Calu3 (cell line): ENCODE measurements at regions not wholly inside any gene's neighbourhood (a gene's known extent, or its start where the extent isn't known, plus 50 kb on each side); places are given as distances from the start of the nearest gene placed in this dataset.
"Not testable (repeated sequence)": the region's sequence is repeated elsewhere in the genome, so short reads cannot be mapped to it uniquely, and the experiment has no call there.

Source experiments
- BruUV-seq: library from RNA; stranded (reverse); fragments of 400-500 nt; replicated peaks from 2 replicates; lab custom pipeline; 2021; lab: Mats Ljungman, UMichigan
- CTCF ChIA-PET: fragments of 300-600 bp; sonication (Branson Sonifier 250); formaldehyde crosslinking; loops from one replicate; lab custom pipeline; 2022; ENCODE audit warnings: antibody characterized with exemption; lab: Charles Lee
- DNase-seq: peaks from one replicate; pipeline ENCODE4 v3.0.0; 2022
- H3K27ac Mint-ChIP-seq: one replicate; pipeline ENCODE4 v1.8.0; 2022; ENCODE audit warnings: mixed read lengths; ENCODE audit not compliant: unreplicated experiment
- H3K27me3 Mint-ChIP-seq: one replicate; pipeline ENCODE4 v1.8.0; 2022; ENCODE audit warnings: mixed read lengths; ENCODE audit not compliant: unreplicated experiment
- H3K36me3 Mint-ChIP-seq: one replicate; pipeline ENCODE4 v1.8.0; 2022; ENCODE audit warnings: mild to moderate bottlenecking, moderate library complexity, mixed read lengths; ENCODE audit not compliant: insufficient read depth, unreplicated experiment
- H3K4me1 Mint-ChIP-seq: one replicate; pipeline ENCODE4 v1.8.0; 2022; ENCODE audit warnings: mild to moderate bottlenecking, low read depth, mixed read lengths; ENCODE audit not compliant: unreplicated experiment
- H3K4me3 Mint-ChIP-seq: one replicate; pipeline ENCODE4 v1.8.0; 2022; ENCODE audit warnings: mild to moderate bottlenecking, low read depth, moderate library complexity, mixed read lengths; ENCODE audit not compliant: unreplicated experiment
- H3K9me3 Mint-ChIP-seq: one replicate; pipeline ENCODE4 v1.8.0; 2022; ENCODE audit warnings: low read depth, mixed read lengths; ENCODE audit not compliant: unreplicated experiment
- intact Hi-C: fragments of 100-400 bp; cut with micrococcal nuclease; formaldehyde crosslinking; loops from one replicate; pipeline ENCODE4 v1.10.0; 2022; ENCODE audit not compliant: unreplicated experiment
- TF ChIP-seq, protein P1 (sequence below): fragments of 200-600 bp; IDR thresholded peaks from one replicate; pipeline ENCODE4 v1.8.0; 2022; ENCODE audit warnings: antibody characterized with exemption; ENCODE audit not compliant: unreplicated experiment

DNA sequence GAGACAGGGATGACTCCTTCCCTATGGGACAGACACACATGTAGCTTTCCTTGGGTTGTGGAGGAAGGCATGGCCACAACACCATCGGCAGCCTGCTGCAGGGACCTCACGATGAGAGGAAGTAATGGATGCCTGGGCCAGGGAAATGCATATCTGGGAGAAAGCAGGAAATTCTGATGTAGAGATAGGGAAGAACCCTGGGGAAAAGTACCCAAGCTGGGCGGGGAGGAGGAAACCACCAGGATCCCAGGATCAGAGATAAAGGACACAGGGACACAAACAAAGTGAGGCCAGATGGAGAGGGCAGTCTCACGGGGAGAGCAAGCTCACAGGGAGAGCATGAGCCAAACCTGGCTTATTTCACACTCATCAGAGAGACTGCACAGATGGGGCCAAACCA, 294.7 kb upstream of the TEKT4 start:
- DNase-seq, intact Hi-C loops, H3K27me3 Mint-ChIP-seq, H3K9me3 Mint-ChIP-seq, H3K36me3 Mint-ChIP-seq, CTCF ChIA-PET, BruUV-seq: not testable (repeated sequence)
- H3K4me1 Mint-ChIP-seq: peaks cover 14% of the 10 kb centered on the region
- H3K27ac Mint-ChIP-seq: peak overlapping the region; percentile 87
- H3K4me3 Mint-ChIP-seq: peak overlapping the region; percentile 23

DNA sequence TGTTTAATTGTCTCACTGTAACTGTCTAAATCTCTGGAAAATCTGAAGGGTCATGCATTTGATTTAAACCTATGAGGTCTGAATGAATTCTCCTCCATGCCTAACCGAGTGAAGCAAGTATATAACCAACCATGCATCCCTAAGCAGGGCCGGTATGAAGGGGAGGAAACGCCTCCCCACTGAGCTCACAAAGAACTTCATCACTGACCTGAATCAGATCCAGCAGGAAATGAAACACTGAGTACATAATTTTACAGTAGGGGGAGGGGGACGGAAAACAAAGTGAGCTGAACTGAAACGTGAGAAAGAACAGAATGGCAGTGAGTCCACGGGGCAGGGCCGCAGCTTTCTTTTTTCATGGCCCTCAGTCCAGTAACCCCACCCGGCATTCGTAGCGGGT, 294.1 kb upstream of the TEKT4 start:
- H3K9me3 Mint-ChIP-seq, BruUV-seq, H3K36me3 Mint-ChIP-seq, CTCF ChIA-PET, intact Hi-C loops, H3K27me3 Mint-ChIP-seq: not testable (repeated sequence)
- peaks cover 14% of the 10 kb centered on the region for H3K4me1 Mint-ChIP-seq
- H3K4me3 Mint-ChIP-seq: peak overlapping the region; percentile 23
- DNase-seq: peak; percentile 43
- peak overlapping the region; percentile 87 for H3K27ac Mint-ChIP-seq

DNA sequence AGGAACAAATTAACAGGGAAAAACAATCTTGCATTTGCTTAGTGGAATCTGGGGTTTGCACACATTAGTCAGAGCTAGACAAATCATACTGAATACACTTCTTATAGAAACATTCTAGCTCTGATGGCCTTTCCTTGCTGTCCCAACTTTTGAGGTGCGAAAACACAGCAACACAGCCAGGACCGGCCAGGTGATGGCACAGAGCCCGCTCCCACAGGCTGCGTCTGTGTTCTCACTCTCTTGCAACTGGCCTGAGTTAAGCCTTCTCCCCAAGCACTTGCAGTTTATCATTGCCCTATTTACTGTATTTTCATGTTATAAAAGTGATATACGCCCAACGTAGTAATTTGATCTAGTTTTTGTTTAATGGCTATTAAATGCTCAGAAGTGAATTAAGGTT, 292.0 kb upstream of the TEKT4 start:
- H3K9me3 Mint-ChIP-seq, CTCF ChIA-PET, BruUV-seq, intact Hi-C loops, H3K27ac Mint-ChIP-seq, DNase-seq, H3K27me3 Mint-ChIP-seq, H3K4me3 Mint-ChIP-seq, H3K36me3 Mint-ChIP-seq: not testable (repeated sequence)
- H3K4me1 Mint-ChIP-seq: peaks cover 14% of the 10 kb centered on the region

DNA sequence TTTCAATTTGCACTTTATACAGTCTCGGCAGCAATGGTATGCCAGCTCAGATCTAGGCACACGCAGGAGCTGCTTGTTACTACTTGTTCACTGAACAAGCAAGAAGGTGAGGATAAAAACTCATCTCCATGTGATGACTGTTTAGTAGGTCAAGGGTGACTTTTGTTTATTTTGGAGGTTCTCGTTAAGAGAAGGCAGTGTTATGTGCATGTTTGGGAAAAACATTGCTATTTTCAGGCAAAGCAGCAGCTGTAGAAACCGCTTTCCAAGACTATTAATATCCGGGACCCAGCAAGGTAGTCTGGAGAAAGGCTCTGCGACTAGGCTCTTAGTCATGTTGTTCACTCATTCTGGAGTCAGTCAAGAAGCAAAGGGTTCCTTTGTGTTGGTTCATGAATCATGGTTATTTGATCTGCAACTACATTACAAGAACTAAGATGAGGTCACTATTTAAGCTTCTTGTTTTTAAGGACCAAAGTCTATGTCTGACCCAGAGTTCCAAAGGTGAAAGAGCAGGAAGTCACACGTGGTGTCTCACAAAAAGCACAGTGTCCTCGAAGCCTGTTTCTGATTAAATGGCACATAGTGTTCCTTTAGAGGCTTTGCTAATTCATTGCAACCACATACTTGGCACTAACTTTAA, 288.0 kb upstream of the TEKT4 start:
- H3K4me1 Mint-ChIP-seq, H3K9me3 Mint-ChIP-seq, CTCF ChIA-PET, H3K4me3 Mint-ChIP-seq, intact Hi-C loops, BruUV-seq, H3K36me3 Mint-ChIP-seq, H3K27ac Mint-ChIP-seq: not testable (repeated sequence)
- peaks cover 12% of the 10 kb centered on the region for H3K27me3 Mint-ChIP-seq
- peak; percentile 23 for DNase-seq

DNA sequence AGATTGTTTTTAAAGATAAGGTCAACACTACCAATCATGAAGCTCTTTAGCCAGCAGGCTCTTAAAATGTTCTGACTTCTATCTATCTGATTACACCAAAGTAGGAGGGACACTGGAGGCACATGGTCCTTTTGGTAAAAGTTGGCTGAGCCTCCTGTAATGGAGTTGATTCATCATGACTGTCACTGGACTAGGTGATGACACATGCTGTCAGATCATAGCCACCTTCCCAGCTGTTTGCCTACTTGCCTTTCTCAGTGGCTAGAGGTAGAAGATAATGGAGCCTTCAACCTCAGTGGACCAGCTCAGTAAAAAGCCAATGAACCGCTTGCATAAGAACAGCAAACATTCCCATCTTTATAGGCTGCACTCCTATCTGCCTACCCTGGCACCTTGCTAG, 286.7 kb upstream of the TEKT4 start:
- H3K9me3 Mint-ChIP-seq, intact Hi-C loops, CTCF ChIA-PET, H3K27ac Mint-ChIP-seq, H3K36me3 Mint-ChIP-seq, DNase-seq, H3K4me3 Mint-ChIP-seq, BruUV-seq, H3K4me1 Mint-ChIP-seq: not testable (repeated sequence)
- peaks cover 12% of the 10 kb centered on the region for H3K27me3 Mint-ChIP-seq

GRCh38 chr2:94586032-94586982, 284.9 kb upstream of the TEKT4 start:
- H3K4me1 Mint-ChIP-seq, H3K27ac Mint-ChIP-seq, H3K4me3 Mint-ChIP-seq, intact Hi-C loops, BruUV-seq, CTCF ChIA-PET, H3K36me3 Mint-ChIP-seq, H3K9me3 Mint-ChIP-seq: not testable (repeated sequence)
- H3K27me3 Mint-ChIP-seq: peaks cover 12% of the 10 kb centered on the region
- TF ChIP-seq, protein P1, sequence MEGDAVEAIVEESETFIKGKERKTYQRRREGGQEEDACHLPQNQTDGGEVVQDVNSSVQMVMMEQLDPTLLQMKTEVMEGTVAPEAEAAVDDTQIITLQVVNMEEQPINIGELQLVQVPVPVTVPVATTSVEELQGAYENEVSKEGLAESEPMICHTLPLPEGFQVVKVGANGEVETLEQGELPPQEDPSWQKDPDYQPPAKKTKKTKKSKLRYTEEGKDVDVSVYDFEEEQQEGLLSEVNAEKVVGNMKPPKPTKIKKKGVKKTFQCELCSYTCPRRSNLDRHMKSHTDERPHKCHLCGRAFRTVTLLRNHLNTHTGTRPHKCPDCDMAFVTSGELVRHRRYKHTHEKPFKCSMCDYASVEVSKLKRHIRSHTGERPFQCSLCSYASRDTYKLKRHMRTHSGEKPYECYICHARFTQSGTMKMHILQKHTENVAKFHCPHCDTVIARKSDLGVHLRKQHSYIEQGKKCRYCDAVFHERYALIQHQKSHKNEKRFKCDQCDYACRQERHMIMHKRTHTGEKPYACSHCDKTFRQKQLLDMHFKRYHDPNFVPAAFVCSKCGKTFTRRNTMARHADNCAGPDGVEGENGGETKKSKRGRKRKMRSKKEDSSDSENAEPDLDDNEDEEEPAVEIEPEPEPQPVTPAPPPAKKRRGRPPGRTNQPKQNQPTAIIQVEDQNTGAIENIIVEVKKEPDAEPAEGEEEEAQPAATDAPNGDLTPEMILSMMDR: peak; percentile 68
- DNase-seq: peak; percentile 62

- DNase-seq, CTCF ChIA-PET, H3K4me3 Mint-ChIP-seq, H3K27ac Mint-ChIP-seq, H3K4me1 Mint-ChIP-seq, BruUV-seq, H3K36me3 Mint-ChIP-seq, H3K9me3 Mint-ChIP-seq, intact Hi-C loops: not testable (repeated sequence)
- peaks cover 12% of the 10 kb centered on the region for H3K27me3 Mint-ChIP-seq
Measured at GRCh38 chr2:94587042-94587441, 284.2 kb upstream of the TEKT4 start.

DNA sequence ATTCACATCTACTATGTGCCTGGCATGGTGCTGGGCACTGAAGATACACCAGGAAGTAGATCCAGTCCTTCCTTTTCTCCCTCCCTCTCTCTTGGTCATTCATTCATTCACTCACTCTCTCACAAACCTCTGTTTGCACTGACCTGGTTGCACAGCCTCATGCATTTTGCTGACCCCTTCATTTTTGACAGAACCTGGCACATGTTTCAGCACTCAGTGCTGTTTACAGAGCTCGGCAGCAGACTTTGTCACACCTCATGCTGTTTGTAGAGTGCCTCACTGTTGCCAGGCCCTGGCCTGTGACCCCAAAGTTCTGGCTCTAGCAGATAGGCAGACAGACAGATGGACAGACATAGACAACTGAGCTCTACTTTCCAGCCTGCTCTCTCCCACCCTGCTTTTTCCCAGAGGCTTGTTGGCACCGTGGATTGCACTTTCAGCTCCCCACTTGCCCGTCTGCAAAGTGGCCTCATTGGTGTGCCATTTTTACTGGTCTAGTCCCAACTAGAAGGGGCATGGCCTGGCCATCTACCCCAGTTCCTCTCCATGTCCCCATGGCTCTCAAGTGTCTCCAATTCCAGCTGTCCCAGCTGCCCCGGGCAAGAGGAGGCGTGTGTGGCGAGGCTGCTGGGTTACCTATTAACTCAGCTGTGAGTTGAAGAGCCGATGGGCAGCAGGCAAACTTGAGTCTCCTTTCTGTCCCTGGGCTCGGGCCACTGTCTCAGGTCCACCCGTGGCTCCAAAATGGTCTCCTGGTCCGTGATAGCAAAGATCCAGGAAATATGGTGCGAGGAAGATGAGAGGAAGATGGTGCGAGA, 277.0 kb upstream of the TEKT4 start:
- H3K4me3 Mint-ChIP-seq, H3K27ac Mint-ChIP-seq, CTCF ChIA-PET, BruUV-seq, H3K9me3 Mint-ChIP-seq, DNase-seq, H3K27me3 Mint-ChIP-seq, H3K36me3 Mint-ChIP-seq, intact Hi-C loops: not testable (repeated sequence)
- peaks cover 10% of the 10 kb centered on the region for H3K4me1 Mint-ChIP-seq
